ENCODE measurements at regions not wholly inside any gene's neighbourhood (a gene's known extent, or its start where the extent isn't known, plus 50 kb on each side); places are given as distances from the start of the nearest gene placed in this dataset.

- TF ChIP-seq CREB1 (IDR thresholded peaks at IDR 0.05; ENCODE audit: low read depth) (no peak), ZBTB7A (IDR thresholded peaks at IDR 0.05; ENCODE audit: low read depth) (no peak), TCF12 (IDR thresholded peaks at IDR 0.05; ENCODE audit: low read depth) (no peak), YY1 (IDR thresholded peaks at IDR 0.05; ENCODE audit: low read depth) (no peak), MAX (IDR thresholded peaks at IDR 0.05) (no peak), FOXM1 (IDR thresholded peaks at IDR 0.05; ENCODE audit: borderline replicate concordance, low read depth) (no peak), EGR1 (IDR thresholded peaks at IDR 0.05) (no peak), CEBPB (IDR thresholded peaks at IDR 0.05) (no peak), REST (IDR thresholded peaks at IDR 0.05; ENCODE audit: low read depth) (no peak), TEAD4 (IDR thresholded peaks at IDR 0.05) (no peak), EP300 (IDR thresholded peaks at IDR 0.05; ENCODE audit: borderline replicate concordance) (no peak)
These were observed 93.1 kb upstream of the RBPJ start for GRCh38 chr4:26227601-26228229.

GRCh38 chr4:26228883-26229282 is 91.9 kb upstream of the RBPJ start:
- no peak for TF ChIP-seq CREB1 (IDR thresholded peaks at IDR 0.05; ENCODE audit: low read depth)
- TF ChIP-seq MAX (IDR thresholded peaks at IDR 0.05): no peak
- no peak for TF ChIP-seq CEBPB (IDR thresholded peaks at IDR 0.05)
- TF ChIP-seq REST (IDR thresholded peaks at IDR 0.05; ENCODE audit: low read depth): no peak

- TF ChIP-seq EGR1 (IDR thresholded peaks at IDR 0.05) (no peak), USF1 (IDR thresholded peaks at IDR 0.05) (no peak), TAF1 (IDR thresholded peaks at IDR 0.05; ENCODE audit: low read depth) (no peak), TCF12 (IDR thresholded peaks at IDR 0.05; ENCODE audit: low read depth) (no peak), YY1 (IDR thresholded peaks at IDR 0.05; ENCODE audit: low read depth) (no peak), TEAD4 (IDR thresholded peaks at IDR 0.05) (no peak), FOXM1 (IDR thresholded peaks at IDR 0.05; ENCODE audit: borderline replicate concordance, low read depth) (no peak)
These were observed 90.8 kb upstream of the RBPJ start for GRCh38 chr4:26229974-26230373.

- TF ChIP-seq ZBTB7A (IDR thresholded peaks at IDR 0.05; ENCODE audit: low read depth) (no peak), CREB1 (IDR thresholded peaks at IDR 0.05; ENCODE audit: low read depth) (no peak), EP300 (IDR thresholded peaks at IDR 0.05; ENCODE audit: borderline replicate concordance) (no peak), USF1 (IDR thresholded peaks at IDR 0.05) (no peak)
These were observed 87.5 kb upstream of the RBPJ start for GRCh38 chr4:26233350-26233749.

GRCh38 chr4:26235500-26235899 is 85.3 kb upstream of the RBPJ start:
- no peak for TF ChIP-seq USF1 (IDR thresholded peaks at IDR 0.05)
- no peak for TF ChIP-seq CREB1 (IDR thresholded peaks at IDR 0.05; ENCODE audit: low read depth)
- no peak for TF ChIP-seq NFIC (IDR thresholded peaks at IDR 0.05)
- no peak for TF ChIP-seq MAX (IDR thresholded peaks at IDR 0.05)
- no peak for TF ChIP-seq TEAD4 (IDR thresholded peaks at IDR 0.05)
- no peak for TF ChIP-seq CEBPB (IDR thresholded peaks at IDR 0.05)
- no peak for TF ChIP-seq EP300 (IDR thresholded peaks at IDR 0.05; ENCODE audit: borderline replicate concordance)
- no peak for TF ChIP-seq RAD21 (IDR thresholded peaks at IDR 0.05; ENCODE audit: low read depth)

- no peak for TF ChIP-seq TEAD4 (IDR thresholded peaks at IDR 0.05)
- no peak for TF ChIP-seq TAF1 (IDR thresholded peaks at IDR 0.05; ENCODE audit: low read depth)
- TF ChIP-seq RAD21 (IDR thresholded peaks at IDR 0.05; ENCODE audit: low read depth): no peak
- no peak for TF ChIP-seq ZBTB7A (IDR thresholded peaks at IDR 0.05; ENCODE audit: low read depth)
- no peak for TF ChIP-seq YY1 (IDR thresholded peaks at IDR 0.05; ENCODE audit: low read depth)
- TF ChIP-seq FOXM1 (IDR thresholded peaks at IDR 0.05; ENCODE audit: borderline replicate concordance, low read depth): no peak
These were observed 82.9 kb upstream of the RBPJ start for GRCh38 chr4:26237916-26238315.
